ENCODE measurements at regions not wholly inside any gene's neighbourhood (a gene's known extent, or its start where the extent isn't known, plus 50 kb on each side); places are given as distances from the start of the nearest gene placed in this dataset.

DNA sequence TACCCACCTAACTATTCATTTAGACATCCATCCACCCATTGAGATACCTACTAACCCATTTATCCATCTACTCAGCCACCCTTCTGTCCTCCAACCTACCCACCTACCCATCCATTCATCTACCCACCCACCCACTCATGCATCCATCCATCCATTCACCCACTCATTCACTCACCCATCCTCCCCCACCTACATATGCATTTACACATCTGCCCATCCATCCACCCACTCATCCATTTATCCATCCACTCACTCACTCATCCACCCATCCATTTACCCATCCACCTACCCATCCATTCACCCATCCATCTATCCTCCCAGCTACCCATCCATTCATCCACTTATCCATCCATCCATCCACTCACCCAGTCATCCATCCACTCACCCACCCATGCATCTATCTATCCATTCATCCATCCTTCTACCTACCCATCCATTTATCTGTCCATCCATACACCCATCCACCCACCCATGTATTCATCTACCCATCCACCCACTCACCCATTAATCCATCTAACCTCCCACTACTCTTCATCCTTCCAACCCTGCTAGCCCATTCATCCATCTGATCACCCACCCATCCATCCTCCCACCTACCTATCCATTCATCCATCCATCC, 378.7 kb downstream of the CTTN start:
- ATAC-seq, result no peak

DNA sequence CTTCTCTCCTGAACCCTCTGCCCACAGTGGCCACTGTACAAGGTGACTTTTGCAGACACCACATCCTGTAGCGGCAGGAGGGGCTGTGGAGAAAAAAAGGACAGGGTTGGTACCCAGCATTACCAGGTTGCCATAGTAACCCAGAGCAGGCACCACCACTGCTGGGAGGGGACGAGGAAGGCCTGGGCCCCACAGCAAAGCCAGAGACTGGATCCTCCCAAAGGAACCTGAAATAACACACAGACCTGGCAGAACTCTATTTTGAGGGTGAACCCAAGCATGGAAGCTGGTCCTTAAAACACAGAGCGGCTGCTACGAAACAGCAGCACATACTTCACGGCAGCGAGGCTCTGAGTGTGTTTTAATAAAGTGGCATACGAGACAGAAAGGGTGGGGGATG, 380.6 kb downstream of the CTTN start:
- ATAC-seq, result no peak

DNA sequence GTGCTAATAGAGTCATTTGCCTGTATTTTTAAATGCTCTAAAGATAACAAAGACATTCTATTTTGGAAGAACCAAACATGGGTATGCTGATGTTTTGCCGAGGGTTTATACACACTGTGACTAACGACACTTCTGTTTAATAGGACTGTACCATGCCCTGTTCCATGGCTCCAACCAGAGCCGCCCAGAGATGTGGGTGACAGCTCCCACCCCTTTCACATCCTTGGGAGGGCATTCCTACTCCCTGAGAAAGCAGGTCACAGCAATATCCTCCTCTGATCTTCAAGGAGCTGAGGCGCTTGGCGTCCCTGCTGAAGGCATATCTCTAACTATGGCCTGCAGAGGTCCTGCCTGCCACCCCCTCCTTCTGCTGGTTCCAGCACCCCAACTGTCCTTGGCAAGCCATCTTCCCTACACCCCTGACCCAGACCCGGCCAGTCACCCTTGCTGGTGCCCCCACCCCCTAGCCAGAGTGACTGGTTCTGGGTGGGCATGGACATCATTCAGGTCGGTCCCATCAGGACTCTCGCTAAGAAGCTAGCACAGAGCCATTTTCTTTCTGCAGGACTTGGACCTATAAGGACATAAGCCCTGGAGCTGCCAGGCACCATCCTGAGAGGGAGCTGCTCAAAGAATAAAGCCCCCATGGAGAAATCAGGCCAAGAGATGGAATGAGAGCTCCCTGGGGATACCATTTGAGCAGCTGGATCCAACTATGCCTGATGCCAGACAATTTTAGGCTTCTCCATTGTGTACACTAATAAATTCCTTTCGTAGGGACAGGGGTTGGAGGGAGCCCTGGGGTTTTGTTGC, 381.3 kb downstream of the CTTN start:
- ATAC-seq, result no peak

DNA sequence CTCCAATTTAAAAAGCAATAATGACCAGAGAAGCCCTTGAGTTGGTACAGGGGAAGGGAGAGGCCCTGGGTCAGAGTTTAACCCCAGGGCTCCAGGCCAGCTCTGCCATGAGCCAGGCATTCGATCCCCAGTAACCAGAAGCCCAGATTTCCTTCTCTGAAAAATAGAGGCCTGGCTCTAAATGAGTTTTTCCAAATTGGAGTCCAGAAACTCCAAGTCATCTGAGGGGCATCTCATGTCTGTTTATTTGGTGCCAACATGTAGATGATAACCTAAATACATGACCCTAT, 381.9 kb downstream of the CTTN start:
- ATAC-seq, result no peak

DNA sequence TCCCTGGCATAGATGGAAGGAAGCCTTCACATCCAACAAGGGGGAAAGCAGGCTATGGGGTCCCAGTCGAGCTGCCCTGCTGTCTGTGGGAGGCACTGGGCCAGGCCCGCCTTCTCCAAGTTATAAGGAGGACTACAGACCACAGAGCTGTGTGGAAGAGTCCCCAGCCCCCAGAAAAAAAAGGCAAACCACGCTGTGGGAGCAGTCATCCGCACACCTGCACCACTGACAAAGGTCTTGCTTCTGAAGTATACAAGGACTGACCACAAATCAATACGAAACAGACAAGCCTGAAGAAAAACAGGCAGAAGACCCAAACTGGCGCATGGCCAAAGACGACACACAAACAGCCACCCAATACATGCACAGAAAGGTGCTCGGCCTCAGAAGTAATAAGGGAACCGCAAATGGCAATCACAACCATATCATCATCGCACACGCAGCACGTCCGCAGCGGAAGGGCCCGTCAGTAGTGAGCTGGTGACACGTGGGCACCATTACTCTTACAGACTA, 384.1 kb downstream of the CTTN start:
- no peak for ATAC-seq

DNA sequence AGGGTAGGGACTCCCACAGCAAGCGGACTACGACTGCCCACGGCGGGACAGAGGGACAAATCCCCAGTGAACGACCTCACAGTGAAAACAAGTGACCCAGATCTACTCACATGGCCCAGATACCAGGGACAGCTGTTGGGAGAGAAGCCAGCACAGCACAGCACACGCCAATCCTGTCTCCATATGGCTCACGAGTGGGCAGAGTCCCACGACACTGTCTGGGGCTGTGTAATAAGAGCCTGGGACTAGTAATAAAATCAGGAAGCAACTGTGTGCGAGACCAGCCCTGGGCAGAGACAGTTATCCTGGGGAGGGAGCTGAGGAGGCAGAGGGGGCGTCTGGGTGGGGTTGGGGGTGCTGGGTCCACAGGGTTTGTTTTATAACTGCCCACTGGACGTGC, 385.0 kb downstream of the CTTN start:
- ATAC-seq, result no peak

DNA sequence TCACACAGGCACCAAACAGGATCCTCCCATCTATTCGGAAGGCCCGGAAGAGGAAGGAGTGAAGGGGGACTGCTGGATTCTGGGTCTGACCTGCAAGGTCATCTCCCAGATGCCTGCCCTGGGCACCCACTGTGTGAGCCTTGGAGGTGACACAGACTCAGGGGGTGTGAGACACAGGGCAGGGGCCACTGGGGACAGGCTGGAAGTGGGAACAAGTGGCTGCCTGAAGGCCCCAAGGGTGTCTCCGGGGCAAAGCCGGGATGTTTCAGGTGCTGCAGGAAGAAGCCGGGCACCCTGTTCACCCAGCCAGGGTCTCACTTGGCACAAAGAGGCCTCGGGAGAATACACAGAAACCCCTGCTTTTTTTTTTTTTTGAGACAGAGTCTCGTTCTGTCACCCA, 385.5 kb downstream of the CTTN start:
- ATAC-seq, result no peak

DNA sequence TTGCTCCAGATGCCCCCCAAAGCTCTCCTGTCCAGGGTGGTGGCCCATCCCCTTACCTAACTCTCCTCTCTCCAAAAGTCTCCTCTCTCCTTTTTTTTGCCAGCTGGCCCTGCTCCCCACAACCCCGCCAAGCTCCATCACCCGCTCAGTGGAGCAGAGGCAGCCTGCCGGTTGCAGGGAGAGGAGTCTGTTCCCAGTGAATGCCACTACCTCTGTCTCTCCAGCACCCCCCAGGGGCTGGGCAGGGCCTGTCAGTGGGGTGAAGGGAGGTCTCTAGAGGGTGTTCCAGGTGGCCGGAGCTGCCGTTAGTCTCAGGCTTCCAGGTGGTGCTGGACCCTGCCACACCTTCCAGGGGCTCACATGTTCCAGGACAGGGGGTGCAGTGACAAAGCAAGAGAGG, 387.0 kb downstream of the CTTN start:
- ATAC-seq, result no peak

DNA sequence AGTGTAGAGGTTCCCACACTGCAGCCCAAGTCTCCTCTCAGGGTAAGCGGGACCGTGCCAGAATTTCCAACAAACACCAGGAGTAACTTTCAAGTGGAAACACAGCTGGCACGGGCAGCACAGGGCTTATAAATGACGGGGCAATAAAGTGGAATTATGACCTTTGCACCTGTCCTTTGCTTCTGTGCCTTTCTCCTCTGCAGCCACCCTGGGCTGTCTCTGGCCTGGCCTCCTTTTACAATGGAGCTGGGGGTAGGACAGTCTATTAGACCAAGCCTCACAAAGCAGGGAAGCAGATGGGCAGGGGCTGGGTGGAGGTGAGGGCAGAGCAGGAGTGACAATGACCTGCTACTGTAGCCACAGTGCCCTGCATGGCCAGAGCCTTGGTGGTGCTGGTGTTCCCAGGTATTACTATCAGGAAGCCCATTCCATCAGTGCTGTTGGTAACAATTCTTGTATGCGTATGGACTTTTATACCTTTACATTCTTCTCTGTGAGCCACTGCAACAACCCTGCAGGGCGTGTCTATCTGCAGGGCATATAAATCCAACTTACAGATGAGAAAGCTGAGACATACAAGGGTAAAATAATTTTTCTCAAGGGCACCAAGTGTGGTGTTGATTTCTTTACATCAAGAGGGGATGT, 387.8 kb downstream of the CTTN start:
- no peak for ATAC-seq

DNA sequence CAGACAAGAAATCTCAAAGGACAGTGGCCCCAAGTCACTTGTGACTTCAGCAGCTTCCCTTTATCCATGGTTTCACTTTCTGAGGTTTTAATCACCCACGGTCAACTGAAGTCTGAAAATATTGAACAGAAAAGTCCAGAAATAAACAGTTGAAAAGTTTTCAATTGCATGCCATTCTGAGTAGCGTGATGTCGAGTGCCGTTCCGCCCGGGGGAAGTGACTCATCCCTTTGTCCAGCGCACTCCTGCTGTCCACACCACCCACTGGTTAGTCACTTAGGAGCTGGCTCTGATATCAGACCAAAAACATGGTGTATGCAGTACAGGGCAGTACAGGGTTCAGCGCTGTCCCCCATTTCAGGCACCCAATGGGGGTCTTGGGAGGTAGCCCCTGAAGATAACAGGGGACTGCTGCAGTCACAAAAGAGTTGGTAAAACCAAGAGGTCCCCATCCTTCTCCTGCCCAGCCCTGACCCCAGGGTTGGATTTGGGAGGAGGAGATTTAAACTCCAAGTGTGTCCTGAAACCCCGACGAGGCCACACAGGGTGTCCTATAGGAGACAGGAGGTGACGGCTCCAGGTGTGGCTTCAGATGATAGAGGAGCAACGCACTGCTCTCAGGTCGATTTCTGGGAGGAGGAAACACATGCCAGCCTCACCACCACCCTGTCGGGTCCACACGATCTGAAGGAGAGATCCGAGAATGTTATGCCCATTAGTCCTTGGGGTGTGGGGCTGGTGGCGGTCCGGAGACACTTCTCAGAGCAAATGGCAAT, 390.1 kb downstream of the CTTN start:
- peak; percentile 65 for ATAC-seq

DNA sequence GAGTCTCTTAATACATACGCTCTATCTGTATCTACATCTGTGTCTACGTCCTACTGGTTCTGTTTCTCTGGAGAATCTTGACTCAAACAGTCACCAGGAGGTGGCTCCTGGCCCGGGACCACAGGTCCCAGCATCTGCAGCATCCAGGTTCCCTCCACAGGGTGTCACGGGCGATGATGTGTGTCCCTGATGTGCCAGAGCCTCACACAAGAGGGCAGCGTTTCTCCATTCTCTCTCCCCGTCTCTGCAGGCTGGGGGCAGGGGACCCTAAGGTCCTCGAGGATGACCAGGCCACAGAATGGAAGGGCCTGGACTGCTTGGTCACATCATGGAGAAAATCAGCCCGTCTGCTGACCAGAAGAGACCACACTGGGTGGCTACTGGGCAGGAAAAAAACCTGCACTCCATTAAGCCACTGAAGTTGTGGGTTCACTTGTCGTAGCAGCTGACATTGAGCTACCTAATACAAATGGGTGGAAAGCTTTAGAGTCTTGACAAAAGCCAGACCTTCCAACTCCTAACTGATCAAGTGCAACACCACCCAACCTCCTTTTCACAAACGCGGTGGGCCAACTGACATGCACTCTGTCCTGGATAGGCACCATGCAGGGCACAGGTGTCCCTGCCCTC, 392.5 kb downstream of the CTTN start:
- no peak for ATAC-seq

DNA sequence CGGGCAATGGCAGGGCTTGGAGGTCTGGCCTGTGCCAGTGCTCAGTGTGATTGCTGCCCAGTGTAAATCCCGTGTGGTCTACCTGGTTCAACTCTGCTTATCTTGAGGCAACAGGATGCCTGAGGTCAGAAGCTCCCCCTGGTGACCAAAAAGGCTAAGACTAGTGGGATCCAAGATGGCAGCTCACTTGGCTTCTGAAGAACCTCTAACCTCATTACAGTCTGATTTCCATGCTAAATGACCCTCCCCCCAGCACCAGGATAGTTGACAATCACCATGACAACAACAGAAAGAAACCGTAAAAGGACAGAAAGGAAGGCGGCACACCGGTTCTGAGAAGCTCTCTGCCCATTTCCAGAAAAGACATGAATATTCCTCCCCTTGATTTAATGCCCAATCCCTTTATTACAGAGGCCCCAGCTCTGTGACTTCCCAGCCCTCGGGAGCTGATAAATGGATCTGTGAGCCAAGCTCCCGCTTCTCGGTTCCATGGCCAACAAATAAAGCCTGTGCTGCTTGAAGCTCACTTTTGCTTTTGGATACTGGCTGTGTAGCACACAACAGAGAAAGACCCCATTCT, 398.4 kb downstream of the CTTN start:
- no peak for ATAC-seq

DNA sequence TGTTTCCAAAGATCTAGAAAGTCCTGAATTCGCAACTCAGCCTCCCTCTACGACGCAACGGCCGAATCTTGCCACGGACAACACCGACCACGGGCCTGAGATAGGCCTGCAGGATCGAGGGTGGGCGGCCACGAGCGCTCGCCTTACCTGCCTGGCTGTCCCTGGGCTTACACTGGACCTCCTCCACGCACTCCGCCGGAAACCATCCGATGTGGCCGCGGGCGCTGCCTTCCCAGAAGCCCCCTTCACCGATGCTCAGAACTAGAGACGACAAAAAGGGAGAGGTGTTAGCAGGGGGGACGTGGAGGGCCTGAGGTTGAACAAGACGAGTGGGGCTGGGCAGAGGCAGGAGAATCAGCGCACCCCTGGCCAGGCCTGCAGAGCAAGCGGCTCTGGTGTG, 400.0 kb downstream of the CTTN start:
- ATAC-seq, result no peak

DNA sequence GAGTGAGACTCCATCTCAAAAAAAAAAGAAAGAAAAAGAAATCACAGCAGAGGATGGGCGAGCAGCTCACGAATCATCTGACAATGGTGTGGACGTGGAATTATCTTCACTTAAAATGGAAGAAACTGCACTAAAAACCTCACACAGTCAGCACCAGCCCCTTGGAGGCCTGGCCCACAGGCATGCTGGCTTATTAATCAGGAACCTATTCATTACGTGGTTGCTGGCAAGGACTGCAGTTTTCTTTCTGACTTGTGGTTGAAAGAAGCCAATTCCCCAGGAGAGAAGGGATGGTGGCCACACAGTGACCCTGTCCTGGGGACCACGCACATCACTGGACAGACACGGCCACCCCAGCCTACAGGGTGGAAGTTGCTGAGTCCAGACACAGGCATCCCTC, 401.1 kb downstream of the CTTN start:
- no peak for ATAC-seq

DNA sequence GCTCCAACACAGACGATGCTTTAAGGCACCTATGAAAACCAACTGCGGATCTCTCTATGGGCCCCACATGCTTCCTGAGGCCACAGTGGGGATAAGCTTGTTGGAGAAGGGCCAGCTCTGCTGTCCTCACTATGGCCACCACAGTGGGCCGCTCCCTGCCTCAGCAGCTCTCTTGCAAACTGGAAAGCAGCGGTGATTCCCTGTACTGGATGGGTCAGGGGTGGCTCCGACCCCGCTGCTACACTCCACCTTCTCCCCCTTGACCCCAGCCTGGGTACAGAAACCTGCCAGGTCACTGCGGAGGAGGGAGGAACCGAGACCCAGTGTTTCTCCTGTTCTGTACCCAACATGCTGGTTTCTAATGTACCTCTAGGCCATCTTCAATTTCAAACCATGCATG, 403.9 kb downstream of the CTTN start:
- ATAC-seq, result no peak

DNA sequence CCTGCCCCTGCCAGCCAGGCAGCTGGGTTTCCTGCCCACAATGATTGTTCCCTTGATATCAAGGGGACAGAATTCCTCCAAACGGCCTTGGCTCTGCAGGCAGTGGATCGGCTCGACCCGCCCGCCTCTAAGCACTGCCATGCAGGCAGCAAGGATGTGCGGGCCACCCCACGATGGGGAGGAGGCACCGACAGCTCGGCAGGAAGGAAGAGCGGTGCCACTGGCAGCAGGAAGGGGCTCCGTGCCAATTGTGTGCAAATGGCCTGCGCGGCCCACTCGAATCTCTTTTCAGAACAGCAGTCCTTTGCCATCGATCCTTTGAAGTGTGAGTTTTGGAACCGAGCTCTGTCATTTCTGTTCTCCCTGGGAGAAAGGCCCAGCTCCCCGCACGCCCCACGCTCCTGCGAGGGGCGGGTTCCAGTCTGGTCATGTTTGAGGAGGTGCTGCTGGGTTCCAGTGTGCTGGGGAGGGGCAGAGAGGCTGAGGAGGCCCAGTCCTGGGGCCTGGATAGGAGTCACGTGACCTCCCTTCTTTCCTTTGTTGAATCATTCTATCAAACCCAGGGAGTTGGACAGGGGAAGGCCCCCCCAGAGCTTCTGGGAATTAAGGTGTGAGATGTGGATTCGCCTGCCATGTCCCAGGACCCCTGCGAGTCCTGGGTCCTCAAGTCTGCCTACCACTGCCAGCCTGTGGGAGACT, 406.0 kb downstream of the CTTN start:
- no peak for ATAC-seq

DNA sequence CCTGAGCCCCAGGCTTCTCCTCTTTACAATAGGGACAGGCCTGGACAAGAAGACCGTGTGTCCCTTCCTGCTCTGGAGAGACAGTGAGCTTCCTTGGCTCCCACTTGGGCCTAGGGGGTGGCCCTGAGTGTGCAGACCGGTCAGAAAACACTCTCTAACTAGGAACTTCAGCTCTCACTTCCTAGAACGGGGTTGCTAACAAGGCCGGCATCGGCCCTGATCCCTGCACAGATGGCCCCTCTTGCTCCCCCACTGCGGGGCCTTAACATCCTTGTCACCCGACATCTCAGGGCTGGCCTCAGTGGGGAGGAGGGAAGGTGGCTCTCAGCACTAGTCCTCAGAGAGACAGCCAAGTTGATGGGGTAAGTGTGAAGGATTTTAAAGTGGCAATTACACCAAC, 406.9 kb downstream of the CTTN start:
- no peak for ATAC-seq

DNA sequence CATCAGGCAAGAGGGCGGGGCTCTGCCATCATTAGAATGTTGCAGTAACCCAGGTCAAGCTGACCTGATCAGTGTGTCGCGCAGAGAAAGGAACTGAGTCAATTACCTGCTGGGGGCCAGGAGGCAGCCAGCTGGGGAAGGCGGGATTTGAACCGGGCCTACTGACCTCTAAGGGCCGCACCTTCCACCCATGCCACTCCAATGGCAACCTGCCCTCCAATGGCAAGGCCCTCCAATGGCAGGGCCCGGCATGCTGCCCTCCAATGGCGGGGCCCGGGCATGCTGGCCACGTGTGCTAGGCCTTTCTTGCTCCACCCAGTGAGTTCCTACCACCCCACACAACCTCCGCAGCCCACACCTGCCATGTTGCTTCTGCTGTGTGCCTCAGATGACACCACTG, 407.6 kb downstream of the CTTN start:
- ATAC-seq, result no peak

DNA sequence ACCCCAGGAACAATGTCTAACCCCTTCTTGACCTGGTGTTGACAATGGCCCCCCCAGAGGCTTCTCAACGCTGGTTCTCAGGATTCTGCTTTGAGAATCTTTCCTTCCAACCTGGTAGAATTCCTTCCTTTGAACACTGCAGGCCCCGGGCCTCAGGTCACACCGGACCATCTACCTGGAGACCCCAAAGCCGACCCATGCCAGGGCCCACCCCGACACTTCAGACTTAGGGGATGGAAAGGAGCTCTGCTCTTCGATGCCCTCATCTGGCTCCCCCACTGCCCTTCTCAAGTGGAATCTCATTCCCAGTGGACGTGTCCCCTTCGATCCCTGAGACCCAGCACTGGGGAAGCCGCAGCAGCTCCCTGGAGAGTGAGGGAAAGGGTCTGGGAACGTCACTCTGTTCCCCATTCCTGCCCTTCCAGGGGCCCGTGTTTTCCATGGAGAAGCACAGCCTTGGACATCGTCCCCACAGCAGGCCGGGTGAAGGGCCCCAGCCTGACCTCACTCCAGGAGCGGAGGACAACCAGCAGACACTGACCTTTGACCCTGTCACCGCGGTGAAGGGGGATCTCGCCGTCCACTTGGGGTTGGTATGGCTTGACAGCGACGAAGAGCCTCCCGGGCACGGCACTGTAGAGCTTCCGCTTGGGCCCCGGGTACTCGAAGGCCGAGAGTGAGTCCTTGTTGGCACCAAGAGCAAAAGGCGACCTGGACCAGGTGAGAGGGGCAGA, 408.3 kb downstream of the CTTN start:
- no peak for ATAC-seq

DNA sequence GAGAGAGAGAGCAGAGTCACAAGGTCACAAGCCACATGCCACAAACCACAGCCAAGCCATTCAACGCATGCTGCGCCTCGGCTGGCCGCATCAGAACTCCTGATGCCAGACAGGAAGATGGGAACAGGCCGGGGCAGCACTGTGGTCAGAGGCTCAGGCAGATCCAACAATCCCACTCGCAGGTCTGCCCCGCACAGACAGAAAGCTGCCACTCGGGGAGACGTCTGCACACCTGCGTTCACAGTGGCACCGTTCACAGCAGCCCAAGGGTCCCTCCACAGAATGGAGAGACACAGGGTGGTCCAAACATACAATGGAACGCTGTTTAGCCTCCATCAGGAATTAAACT, 408.8 kb downstream of the CTTN start:
- ATAC-seq, result no peak

DNA sequence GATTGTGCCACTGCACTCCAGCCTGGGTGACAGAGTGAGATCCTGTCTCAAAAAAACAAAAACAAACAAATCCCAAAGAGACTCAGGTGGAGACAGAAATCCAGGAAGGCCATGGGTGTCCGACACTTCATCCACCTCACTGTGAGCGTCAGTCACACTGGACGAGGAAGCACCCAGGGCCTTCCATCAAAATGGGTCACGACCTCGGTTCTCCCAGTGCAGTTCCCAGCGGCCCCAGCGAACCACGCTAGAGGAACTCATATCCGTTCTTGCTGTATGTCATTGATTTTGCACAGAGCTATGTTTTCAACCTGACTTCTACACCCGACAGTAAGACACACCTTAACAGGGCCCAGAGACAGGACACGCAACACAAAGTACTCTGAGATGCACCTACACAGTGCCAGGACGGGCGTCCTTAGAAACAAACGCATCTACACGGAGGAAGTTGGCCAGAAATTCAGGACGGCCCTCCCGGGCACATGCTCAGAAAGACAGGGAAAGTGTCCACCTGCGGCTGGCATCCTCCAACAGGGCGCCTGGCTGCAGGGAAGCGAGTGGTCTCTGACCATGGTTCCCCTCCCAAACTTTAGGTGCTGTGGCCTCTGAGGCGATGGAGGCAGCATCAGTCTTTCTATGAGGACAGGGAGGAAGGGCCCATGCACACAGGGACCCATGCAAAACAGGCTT, 410.5 kb downstream of the CTTN start:
- ATAC-seq, result no peak
